Activated CD4-positive, alpha-beta T cell treated with anti-CD3 and anti-CD28 coated beads for 36 hours (primary cell): ENCODE measurements at regions not wholly inside any gene's neighbourhood (a gene's known extent, or its start where the extent isn't known, plus 50 kb on each side); places are given as distances from the start of the nearest gene placed in this dataset.
"Not testable (repeated sequence)": the region's sequence is repeated elsewhere in the genome, so short reads cannot be mapped to it uniquely, and the experiment has no call there.

ENCODE experiments used
- ATAC-seq: fragments of 200-7000 bp; cut with Tn5 transposase; one replicate; pipeline ENCODE4 v1.10.0; 2021; ENCODE audit warnings: mild to moderate bottlenecking, moderate library complexity
- CTCF ChIA-PET: fragments of 350-600 bp; sonication (Branson Sonifier 250); formaldehyde crosslinking; loops from one replicate; lab custom pipeline; 2021; ENCODE audit warnings: antibody characterized with exemption; lab: Charles Lee
- POLR2A ChIA-PET: fragments of 350-600 bp; sonication (Branson Sonifier 250); formaldehyde crosslinking; loops from one replicate; lab custom pipeline; 2021; ENCODE audit warnings: antibody characterized with exemption, inconsistent platforms; lab: Charles Lee
- DNase-seq: peaks from one replicate; pipeline ENCODE4 v3.0.0-alpha.2; 2020
- H3K27ac Mint-ChIP-seq: one replicate; pipeline ENCODE4 v1.8.0; 2021; ENCODE audit warnings: mixed read lengths
- H3K27me3 Mint-ChIP-seq: one replicate; pipeline ENCODE4 v1.8.0; 2021; ENCODE audit warnings: mixed read lengths
- H3K36me3 Mint-ChIP-seq: one replicate; pipeline ENCODE4 v1.8.0; 2021; ENCODE audit warnings: low read depth, mixed read lengths
- H3K4me1 Mint-ChIP-seq: one replicate; pipeline ENCODE4 v1.8.0; 2021; ENCODE audit warnings: mixed read lengths
- H3K4me3 Mint-ChIP-seq: one replicate; pipeline ENCODE4 v1.8.0; 2021; ENCODE audit warnings: mild to moderate bottlenecking, moderate library complexity, mixed read lengths
- H3K9me3 Mint-ChIP-seq: one replicate; pipeline ENCODE4 v1.8.0; 2021; ENCODE audit warnings: low read depth, mixed read lengths
- intact Hi-C, 2 experiments: fragments of 100-400 bp; cut with DNase I in 1 of 2; cut with micrococcal nuclease in 1 of 2; formaldehyde crosslinking; loops; one replicate each; pipeline versions ENCODE4 v1.14.2 to v1.15.1; 2022 to 2024; cut with DNase I, micrococcal nuclease

DNA sequence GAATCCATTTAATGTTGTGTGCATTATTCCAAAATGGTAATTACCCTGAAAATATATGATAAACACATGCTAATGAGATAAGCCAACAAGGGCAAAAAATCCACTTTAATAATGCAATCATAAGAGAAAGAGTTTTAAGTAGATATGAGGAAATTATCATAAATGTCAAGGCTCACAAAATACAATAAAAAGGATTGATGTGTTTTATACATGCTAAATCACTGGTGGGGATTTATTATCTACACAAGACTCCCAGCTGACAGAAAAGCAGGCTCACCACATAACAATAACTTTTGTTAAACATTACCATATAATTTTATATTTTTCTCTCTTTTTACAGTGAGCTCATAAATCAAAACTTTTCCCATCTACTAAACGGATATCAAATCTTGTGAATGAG, 306.2 kb upstream of the GRAMD2B start:
- Mint-ChIP-seq H3K4me3 (no peak overlapping the region), H3K4me1 (no peaks in the 10 kb centered on the region), H3K27me3 (no peaks in the 10 kb centered on the region), H3K36me3 (no peaks in the 10 kb centered on the region), H3K27ac (no peak overlapping the region), H3K9me3 (peaks cover 9% of the 10 kb centered on the region)
- intact Hi-C loops, result no loop called here
- POLR2A ChIA-PET, result no interaction called here
- CTCF ChIA-PET, result interaction anchor here (0.7 kb wide), 1 partner anchor 8 kb away, joined by 3 read pairs; no protein-coding TSS in a partner anchor
- no peak for DNase-seq
- ATAC-seq, result no peak

DNA sequence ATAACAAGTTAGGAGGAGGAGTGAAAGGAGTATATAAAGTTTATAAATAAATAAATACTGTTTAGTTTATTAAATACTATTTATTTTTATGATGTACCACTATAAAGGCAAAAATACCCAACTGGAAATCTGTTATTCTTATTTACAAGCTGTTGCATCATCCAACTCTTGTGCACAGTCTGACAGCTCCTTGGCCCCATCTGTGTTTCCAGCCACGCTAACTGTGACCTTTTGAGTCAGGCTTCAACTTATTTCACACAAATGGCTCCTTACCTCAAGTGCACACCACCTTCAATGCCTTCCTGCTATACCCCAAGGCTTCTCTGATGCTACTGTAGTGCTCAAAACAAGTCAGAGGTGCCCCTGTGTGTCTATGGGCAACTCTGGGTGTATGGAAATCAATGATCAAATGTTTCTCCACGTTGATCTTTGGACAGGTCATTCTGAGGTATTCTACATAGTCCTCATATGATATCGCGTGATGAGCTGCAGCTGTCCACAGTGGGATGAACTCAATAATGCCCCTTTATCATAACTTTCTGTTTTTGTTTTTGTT, 303.2 kb upstream of the GRAMD2B start:
- intact Hi-C loops, result no loop called here
- no peaks in the 10 kb centered on the region for H3K36me3 Mint-ChIP-seq
- ChIA-PET POLR2A (interaction anchor here (0.6 kb wide), 1 partner anchor 1888 kb away, joined by 3 read pairs; no protein-coding TSS in a partner anchor), CTCF (no interaction called here)
- H3K27ac Mint-ChIP-seq, result no peak overlapping the region
- no peak overlapping the region for H3K4me3 Mint-ChIP-seq
- peaks cover under 1% of the 10 kb centered on the region for H3K9me3 Mint-ChIP-seq
- no peaks in the 10 kb centered on the region for H3K4me1 Mint-ChIP-seq
- H3K27me3 Mint-ChIP-seq, result no peaks in the 10 kb centered on the region
- DNase-seq (no peak), ATAC-seq (no peak)

DNA sequence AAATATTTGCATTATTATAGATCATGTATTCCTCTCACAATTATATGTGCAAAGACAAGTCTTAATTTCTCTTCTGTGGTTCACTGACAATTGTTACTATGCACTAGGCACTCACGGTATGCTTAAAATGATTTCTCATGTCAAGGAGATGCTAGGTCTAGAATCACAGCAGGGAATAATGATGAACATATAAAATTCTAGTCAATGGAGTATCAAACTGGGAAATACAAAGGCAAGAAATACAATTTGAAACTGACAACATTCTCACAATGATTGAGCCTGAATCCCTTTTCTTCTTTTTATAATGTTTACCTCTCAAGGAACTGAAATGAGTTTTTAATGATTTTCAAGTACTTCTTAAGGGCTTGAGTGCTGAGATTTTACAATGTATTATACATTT, 302.3 kb upstream of the GRAMD2B start:
- H3K36me3 Mint-ChIP-seq, result no peaks in the 10 kb centered on the region
- no peak overlapping the region for H3K27ac Mint-ChIP-seq
- CTCF ChIA-PET, result no interaction called here
- no peak overlapping the region for H3K4me3 Mint-ChIP-seq
- intact Hi-C loops, result no loop called here
- H3K9me3 Mint-ChIP-seq, result no peaks in the 10 kb centered on the region
- no peak for DNase-seq
- no peaks in the 10 kb centered on the region for H3K27me3 Mint-ChIP-seq
- no peak for ATAC-seq
- H3K4me1 Mint-ChIP-seq, result no peaks in the 10 kb centered on the region
- POLR2A ChIA-PET, result no interaction called here

DNA sequence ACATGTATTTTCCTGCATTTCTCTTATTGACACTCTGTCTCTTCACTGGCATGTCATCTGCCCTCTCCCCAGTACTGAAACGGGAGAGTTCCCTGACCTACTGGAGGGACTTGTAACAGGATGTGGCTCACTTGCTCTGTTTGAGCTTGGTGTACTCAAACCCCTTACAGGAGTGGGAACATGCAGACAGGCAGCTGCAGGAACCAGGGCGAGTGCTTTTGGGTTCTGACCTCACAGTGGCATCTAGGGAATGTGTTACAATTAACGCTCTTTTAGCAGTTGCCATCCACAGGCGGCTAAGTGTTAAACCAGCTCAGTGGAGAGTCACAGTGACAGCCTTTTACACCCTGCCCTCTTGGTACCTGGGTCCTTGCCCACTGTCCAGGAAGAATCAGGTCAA, 300.3 kb upstream of the GRAMD2B start:
- intact Hi-C loops, result no loop called here
- Mint-ChIP-seq H3K27me3 (no peaks in the 10 kb centered on the region), H3K9me3 (no peaks in the 10 kb centered on the region), H3K36me3 (no peaks in the 10 kb centered on the region), H3K27ac (no peak overlapping the region), H3K4me3 (no peak overlapping the region), H3K4me1 (no peaks in the 10 kb centered on the region)
- DNase-seq (no peak), ATAC-seq (no peak)
- ChIA-PET CTCF (no interaction called here), POLR2A (no interaction called here)

DNA sequence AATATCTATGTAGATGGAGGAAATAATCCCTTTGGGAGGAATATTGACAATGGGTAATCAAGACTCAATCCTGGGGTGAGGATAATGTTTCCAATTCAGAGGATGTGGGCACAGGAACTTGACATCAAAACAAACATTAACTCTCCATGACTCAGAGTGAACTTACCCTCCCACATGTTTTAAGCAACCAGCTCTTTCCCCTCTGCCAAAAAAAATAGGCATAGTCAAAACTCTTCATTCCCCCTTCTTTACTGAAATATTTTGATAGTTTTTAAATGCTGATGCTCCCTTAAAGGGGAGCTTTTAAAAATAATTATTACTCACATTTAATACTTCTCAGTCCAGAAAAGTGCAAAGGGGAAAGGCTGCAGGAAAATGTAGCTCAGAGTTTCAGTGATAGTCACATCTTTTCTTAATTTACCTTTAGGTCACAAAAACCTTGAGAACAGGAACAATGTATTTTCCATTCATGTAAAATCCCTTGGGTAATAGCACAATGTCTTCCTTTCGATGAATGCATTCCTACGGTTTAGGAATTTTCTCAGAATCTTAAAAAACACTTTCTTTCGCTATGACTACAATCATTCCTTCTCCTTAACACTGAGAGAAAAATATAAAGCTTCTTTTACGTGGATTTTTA, 298.4 kb upstream of the GRAMD2B start:
- H3K4me3 Mint-ChIP-seq, result no peak overlapping the region
- no peaks in the 10 kb centered on the region for H3K36me3 Mint-ChIP-seq
- CTCF ChIA-PET, result interaction anchor here (1.4 kb wide), 1 partner anchor 17 kb away, joined by 3 read pairs; no protein-coding TSS in a partner anchor
- H3K27ac Mint-ChIP-seq, result no peak overlapping the region
- no peaks in the 10 kb centered on the region for H3K4me1 Mint-ChIP-seq
- H3K9me3 Mint-ChIP-seq, result no peaks in the 10 kb centered on the region
- POLR2A ChIA-PET, result no interaction called here
- H3K27me3 Mint-ChIP-seq, result no peaks in the 10 kb centered on the region
- intact Hi-C loops, result no loop called here
- ATAC-seq, result no peak
- DNase-seq, result no peak

DNA sequence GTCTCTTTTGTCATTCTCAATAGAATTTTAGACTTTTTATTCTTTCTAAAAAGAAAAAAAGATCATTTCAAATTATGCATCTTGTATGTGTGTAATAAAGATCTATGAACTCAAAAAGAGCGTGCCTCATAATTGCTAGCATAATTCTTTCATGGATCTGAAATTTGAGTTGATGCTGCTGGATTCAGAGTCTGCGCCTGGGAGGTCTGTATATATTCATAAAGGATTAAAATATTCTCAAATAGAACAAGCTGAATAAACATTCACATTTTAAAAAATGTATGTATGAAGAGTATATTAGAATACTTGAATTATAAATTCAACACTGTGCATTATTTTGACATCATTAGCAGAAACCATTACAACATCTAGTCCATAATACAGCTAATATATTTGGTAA, 297.8 kb upstream of the GRAMD2B start:
- no peak overlapping the region for H3K4me3 Mint-ChIP-seq

DNA sequence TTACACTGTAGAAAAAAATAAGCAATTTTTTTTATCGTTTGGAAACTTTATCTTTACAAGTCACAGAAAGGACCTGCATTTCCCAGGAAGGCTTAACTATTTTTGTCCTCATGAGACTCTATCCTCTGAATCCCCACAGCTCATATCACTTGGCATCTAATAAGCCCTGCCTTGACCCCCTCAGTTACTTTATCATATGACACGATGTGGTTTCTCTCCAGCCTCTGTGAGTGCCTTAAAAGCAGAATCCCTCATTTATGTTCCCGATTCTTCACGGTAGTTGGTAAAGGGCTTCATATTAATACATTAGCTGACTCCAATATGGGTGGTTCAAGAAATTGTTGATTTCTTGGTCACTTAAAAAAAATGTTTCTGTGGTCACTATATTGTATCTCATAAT, 296.6 kb upstream of the GRAMD2B start:
- Mint-ChIP-seq H3K4me3 (no peak overlapping the region), H3K4me1 (no peaks in the 10 kb centered on the region), H3K27me3 (no peaks in the 10 kb centered on the region), H3K36me3 (no peaks in the 10 kb centered on the region), H3K9me3 (peaks cover 2% of the 10 kb centered on the region), H3K27ac (no peak overlapping the region)
- intact Hi-C loops, result no loop called here
- ChIA-PET CTCF (no interaction called here), POLR2A (no interaction called here)
- no peak for DNase-seq
- ATAC-seq, result no peak

More for the DNA sequence above, 297.8 kb upstream of the GRAMD2B start:
- intact Hi-C loops, result no loop called here
- no peak for ATAC-seq
- peaks cover 1% of the 10 kb centered on the region for H3K9me3 Mint-ChIP-seq
- H3K27me3 Mint-ChIP-seq, result no peaks in the 10 kb centered on the region
- no peak overlapping the region for H3K27ac Mint-ChIP-seq
- DNase-seq, result no peak
- H3K4me1 Mint-ChIP-seq, result no peaks in the 10 kb centered on the region
- POLR2A ChIA-PET, result no interaction called here
- no peaks in the 10 kb centered on the region for H3K36me3 Mint-ChIP-seq
- CTCF ChIA-PET, result interaction anchor here (1.4 kb wide), 1 partner anchor 18 kb away, joined by 3 read pairs; no protein-coding TSS in a partner anchor

DNA sequence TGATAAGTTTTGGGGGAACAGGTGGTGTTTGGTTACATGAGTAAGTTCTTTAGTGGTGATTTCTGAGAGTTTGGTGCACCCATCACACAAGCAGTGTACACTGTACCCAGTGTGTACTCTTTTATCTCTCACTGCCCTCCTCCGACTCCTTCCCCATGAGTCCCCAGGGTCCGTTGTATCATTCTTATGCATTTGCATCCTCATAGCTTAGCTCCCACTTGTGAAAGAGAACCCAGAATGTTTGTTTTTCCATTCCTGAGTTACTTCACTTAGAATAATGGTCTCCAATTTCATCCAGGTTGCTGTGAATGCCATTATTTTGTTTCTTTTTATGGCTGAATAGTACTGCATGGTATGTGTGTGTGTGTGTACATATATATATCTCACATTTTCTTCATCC, 295.8 kb upstream of the GRAMD2B start:
- H3K36me3 Mint-ChIP-seq, CTCF ChIA-PET, H3K27me3 Mint-ChIP-seq, POLR2A ChIA-PET, H3K4me3 Mint-ChIP-seq, intact Hi-C loops, ATAC-seq, H3K9me3 Mint-ChIP-seq, DNase-seq, H3K27ac Mint-ChIP-seq, H3K4me1 Mint-ChIP-seq: not testable (repeated sequence)

DNA sequence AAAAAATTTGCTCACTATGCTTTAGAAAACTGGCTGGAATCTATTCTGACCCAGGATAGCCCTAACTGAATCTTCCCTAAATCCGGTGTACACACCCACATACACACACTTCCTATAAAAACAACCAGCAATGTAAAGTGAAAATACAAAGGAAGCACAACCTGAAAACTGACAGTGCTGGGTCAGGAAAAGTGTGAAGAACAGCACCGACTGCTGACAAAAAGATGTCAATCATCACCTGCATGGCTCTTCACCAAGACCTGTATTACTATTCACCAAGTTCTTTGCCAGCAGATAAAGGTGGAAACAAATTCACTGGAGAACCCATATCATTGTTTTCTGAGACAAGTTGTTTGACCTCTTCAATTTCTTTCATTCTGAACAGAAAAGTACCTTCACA, 293.8 kb upstream of the GRAMD2B start:
- Mint-ChIP-seq H3K27me3 (no peaks in the 10 kb centered on the region), H3K36me3 (no peaks in the 10 kb centered on the region), H3K27ac (no peak overlapping the region), H3K9me3 (peaks cover 6% of the 10 kb centered on the region), H3K4me1 (no peaks in the 10 kb centered on the region), H3K4me3 (no peak overlapping the region)
- DNase-seq (no peak), ATAC-seq (no peak)
- POLR2A ChIA-PET, result no interaction called here
- intact Hi-C loops, result no loop called here
- CTCF ChIA-PET, result no interaction called here

DNA sequence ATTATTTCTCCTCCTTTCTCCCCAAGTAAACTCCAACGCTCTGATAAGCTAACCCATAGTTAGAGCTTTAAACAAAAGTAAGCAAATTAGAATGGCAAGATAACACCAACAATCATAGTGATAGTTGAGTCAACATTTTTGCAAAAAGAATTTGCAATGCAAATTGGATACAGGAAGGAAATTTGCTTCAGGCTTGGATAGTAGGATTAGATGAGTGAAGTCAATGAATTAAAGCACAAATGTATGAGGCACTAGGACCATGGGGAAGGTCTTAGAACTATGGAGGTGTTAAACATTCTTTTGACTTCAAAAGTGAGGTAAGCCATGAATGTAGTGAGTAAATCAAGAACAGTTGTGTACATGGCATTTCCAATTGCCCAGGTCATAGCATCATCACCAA, 289.8 kb upstream of the GRAMD2B start:
- no peaks in the 10 kb centered on the region for H3K36me3 Mint-ChIP-seq
- no peak for ATAC-seq
- H3K9me3 Mint-ChIP-seq, result peaks cover 6% of the 10 kb centered on the region
- no peak for DNase-seq
- ChIA-PET CTCF (interaction anchor here (0.5 kb wide), 1 partner anchor 94 kb away, joined by 4 read pairs; no protein-coding TSS in a partner anchor), POLR2A (no interaction called here)
- H3K4me1 Mint-ChIP-seq, result no peaks in the 10 kb centered on the region
- H3K27ac Mint-ChIP-seq, result no peak overlapping the region
- intact Hi-C loops, result no loop called here
- H3K27me3 Mint-ChIP-seq, result no peaks in the 10 kb centered on the region
- H3K4me3 Mint-ChIP-seq, result no peak overlapping the region

DNA sequence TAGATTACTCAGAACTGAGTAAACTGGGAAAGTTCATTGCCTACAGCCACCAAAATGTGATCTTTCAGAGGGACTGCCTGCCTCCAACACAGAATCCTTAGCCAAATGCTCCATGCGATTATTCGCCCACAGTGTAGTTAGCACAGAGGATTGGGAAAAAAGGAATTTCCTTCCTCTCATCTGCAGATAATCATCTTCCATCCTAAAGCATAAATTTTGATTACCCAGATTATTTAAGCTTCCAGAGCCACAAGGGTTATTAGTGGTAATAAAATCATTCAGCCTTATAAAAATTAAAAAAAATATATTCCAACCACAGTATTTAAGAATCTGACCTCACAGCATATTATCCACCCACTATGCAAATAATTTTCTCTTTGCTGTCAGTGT, 285.3 kb upstream of the GRAMD2B start:
- H3K27ac Mint-ChIP-seq, result no peak overlapping the region
- no peaks in the 10 kb centered on the region for H3K4me1 Mint-ChIP-seq
- no peaks in the 10 kb centered on the region for H3K27me3 Mint-ChIP-seq
- H3K4me3 Mint-ChIP-seq, result no peak overlapping the region
- H3K36me3 Mint-ChIP-seq, result no peaks in the 10 kb centered on the region
- POLR2A ChIA-PET, result interaction anchor here (0.5 kb wide), 1 partner anchor 1640 kb away, joined by 3 read pairs; no protein-coding TSS in a partner anchor
- DNase-seq (no peak), ATAC-seq (no peak)
- intact Hi-C loops, result no loop called here
- peaks cover 9% of the 10 kb centered on the region for H3K9me3 Mint-ChIP-seq
- CTCF ChIA-PET, result no interaction called here

DNA sequence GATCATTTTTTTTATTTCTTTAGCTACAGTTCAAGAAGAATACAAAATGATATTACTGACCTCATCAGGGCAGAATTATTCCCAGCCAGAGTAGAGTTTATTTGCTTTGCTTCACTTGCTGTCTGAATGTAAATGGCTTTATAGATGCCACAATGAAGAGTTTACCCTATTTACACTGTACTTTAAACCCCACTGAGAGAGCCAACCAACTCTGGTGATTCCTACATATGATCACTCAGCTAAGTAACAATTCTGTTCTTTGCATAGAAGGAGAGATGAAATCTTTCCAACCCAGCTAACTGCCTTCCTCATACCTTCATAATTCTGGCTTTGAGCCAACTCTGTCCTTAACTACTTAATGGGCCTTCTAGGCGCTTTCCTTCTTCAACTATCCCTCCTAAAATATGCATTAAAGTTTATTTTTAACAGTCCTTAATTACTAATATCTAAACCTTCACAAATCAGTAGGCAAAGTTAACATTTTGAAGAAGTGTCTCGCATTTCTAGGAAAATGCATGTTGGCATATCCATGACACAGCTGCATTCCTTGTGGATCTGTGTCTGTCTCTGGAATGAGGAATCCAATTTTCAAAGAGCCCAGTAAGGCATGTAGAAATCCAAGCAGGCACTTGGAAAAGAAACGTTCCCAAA, 284.8 kb upstream of the GRAMD2B start:
- intact Hi-C loops, result no loop called here
- ATAC-seq, result no peak

More for the DNA sequence above, 284.8 kb upstream of the GRAMD2B start:
- Mint-ChIP-seq H3K27me3 (no peaks in the 10 kb centered on the region), H3K4me3 (no peak overlapping the region), H3K4me1 (no peaks in the 10 kb centered on the region), H3K27ac (no peak overlapping the region), H3K9me3 (peaks cover 9% of the 10 kb centered on the region), H3K36me3 (no peaks in the 10 kb centered on the region)
- CTCF ChIA-PET, result no interaction called here
- DNase-seq, result no peak
- POLR2A ChIA-PET, result interaction anchor here (0.5 kb wide), 1 partner anchor 1640 kb away, joined by 3 read pairs; no protein-coding TSS in a partner anchor
